GM18873 (cell line): ENCODE measurements at regions not wholly inside any gene's neighbourhood (a gene's known extent, or its start where the extent isn't known, plus 50 kb on each side); places are given as distances from the start of the nearest gene placed in this dataset.

ENCODE experiments used
- ATAC-seq: cut with Tn5 transposase; IDR thresholded peaks from one replicate; pipeline ENCODE4 v1.9.1; 2021; ENCODE audit warnings: mild to moderate bottlenecking, moderate library complexity, moderate number of reproducible peaks; ENCODE audit not compliant: unreplicated experiment, low FRiP score

GRCh38 chr22:49538006-49538405 lies 289.7 kb downstream of the BRD1 start:
- ATAC-seq: no peak

GRCh38 chr22:49536571-49537131 lies 291.0 kb downstream of the BRD1 start:
- no peak for ATAC-seq

GRCh38 chr22:49535527-49536125 lies 292.0 kb downstream of the BRD1 start:
- ATAC-seq: no peak

- no peak for ATAC-seq
These were observed 292.5 kb downstream of the BRD1 start for GRCh38 chr22:49535126-49535525.

GRCh38 chr22:49534386-49534785 lies 293.3 kb downstream of the BRD1 start:
- ATAC-seq: no peak

- ATAC-seq: no peak
These were observed 293.8 kb downstream of the BRD1 start for GRCh38 chr22:49533886-49534285.

- ATAC-seq: no peak
These were observed 294.5 kb downstream of the BRD1 start for GRCh38 chr22:49532869-49533802.

GRCh38 chr22:49531368-49531791 lies 296.3 kb downstream of the BRD1 start:
- no peak for ATAC-seq

- ATAC-seq: no peak
These were observed 296.9 kb downstream of the BRD1 start for GRCh38 chr22:49530671-49531367.

GRCh38 chr22:49528420-49528720 lies 299.3 kb downstream of the BRD1 start:
- ATAC-seq: no peak

- no peak for ATAC-seq
These were observed 299.9 kb downstream of the BRD1 start for GRCh38 chr22:49527611-49528419.

GRCh38 chr22:49525801-49526535 lies 301.7 kb downstream of the BRD1 start:
- no peak for ATAC-seq

- ATAC-seq: no peak
These were observed 302.3 kb downstream of the BRD1 start for GRCh38 chr22:49525360-49525759.

- no peak for ATAC-seq
These were observed 303.3 kb downstream of the BRD1 start for GRCh38 chr22:49524362-49524761.

GRCh38 chr22:49523374-49524008 lies 304.2 kb downstream of the BRD1 start:
- ATAC-seq: no peak

- no peak for ATAC-seq
These were observed 304.9 kb downstream of the BRD1 start for GRCh38 chr22:49522582-49523373.

GRCh38 chr22:49521787-49522224 lies 305.9 kb downstream of the BRD1 start:
- no peak for ATAC-seq

GRCh38 chr22:49519117-49519737 lies 308.4 kb downstream of the BRD1 start:
- no peak for ATAC-seq
